GM12874 (cell line): ENCODE measurements at regions not wholly inside any gene's neighbourhood (a gene's known extent, or its start where the extent isn't known, plus 50 kb on each side); places are given as distances from the start of the nearest gene placed in this dataset.

ENCODE experiments used
- TF ChIP-seq, protein P1 (sequence below): IDR thresholded peaks from 2 replicates; pipeline ENCODE4 v1.5.1; 2011; ENCODE audit warnings: low read depth, mild to moderate bottlenecking, control low read depth, low read length, moderate library complexity; ENCODE audit not compliant: insufficient read depth

DNA sequence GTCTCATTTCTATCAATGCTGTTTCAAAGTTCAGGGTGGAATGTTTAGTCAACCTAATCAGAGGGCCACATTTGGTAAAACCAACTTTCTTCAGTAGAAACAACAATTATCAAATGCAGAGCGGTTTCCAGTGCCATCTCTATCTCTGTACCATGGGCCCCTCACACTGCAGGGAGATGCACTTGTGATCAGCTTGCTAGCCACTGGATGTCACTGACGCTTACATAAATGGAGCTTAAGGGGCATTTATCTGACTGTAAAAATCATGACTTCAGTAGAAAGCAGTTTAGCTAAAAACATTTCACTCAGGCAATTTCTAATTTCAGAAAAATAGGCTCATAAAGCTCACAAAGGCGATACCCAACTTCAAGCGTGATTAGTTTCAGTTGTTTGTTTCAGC is 678.0 kb downstream of the ZEB2 start:
- TF ChIP-seq, protein P1, sequence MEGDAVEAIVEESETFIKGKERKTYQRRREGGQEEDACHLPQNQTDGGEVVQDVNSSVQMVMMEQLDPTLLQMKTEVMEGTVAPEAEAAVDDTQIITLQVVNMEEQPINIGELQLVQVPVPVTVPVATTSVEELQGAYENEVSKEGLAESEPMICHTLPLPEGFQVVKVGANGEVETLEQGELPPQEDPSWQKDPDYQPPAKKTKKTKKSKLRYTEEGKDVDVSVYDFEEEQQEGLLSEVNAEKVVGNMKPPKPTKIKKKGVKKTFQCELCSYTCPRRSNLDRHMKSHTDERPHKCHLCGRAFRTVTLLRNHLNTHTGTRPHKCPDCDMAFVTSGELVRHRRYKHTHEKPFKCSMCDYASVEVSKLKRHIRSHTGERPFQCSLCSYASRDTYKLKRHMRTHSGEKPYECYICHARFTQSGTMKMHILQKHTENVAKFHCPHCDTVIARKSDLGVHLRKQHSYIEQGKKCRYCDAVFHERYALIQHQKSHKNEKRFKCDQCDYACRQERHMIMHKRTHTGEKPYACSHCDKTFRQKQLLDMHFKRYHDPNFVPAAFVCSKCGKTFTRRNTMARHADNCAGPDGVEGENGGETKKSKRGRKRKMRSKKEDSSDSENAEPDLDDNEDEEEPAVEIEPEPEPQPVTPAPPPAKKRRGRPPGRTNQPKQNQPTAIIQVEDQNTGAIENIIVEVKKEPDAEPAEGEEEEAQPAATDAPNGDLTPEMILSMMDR = no peak

DNA sequence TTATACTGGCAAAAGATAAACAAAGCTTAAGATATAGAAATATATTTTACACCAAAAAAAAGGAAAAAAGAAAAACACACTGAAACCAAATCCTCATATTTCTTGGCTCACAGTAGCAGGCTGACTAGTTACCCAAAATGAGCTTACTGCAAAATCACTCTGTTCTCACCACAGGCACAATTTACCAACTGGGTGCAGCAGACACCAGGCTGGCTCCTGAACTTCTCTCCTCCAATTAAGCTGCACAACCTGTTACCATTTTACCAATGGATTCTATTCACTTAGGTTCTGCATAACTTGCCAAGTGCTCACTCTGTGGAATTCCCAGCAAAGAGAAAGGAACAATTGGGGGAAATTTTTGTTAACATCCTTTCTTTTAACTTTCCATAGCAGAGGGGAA is 679.3 kb downstream of the ZEB2 start:
- TF ChIP-seq, protein P1 = no peak

DNA sequence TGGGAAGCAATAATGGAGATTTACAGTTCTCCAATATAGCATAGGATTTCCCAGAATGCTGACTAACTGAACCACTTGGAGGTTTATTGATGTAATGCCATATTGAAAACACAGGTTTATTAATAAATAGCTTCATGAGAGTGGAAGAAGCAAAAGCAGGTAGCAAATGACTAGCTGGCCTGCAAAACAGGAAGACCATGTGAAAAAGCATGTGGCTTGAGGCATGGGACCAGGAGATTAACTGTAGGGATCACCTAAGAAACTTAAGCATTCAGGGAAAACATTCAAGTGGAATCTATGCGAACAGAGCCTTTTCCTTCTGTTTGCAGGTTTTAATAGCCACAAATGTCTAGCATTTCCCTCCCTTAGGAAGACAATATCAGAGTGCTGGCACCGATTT is 679.7 kb downstream of the ZEB2 start:
- TF ChIP-seq, protein P1 = no peak

DNA sequence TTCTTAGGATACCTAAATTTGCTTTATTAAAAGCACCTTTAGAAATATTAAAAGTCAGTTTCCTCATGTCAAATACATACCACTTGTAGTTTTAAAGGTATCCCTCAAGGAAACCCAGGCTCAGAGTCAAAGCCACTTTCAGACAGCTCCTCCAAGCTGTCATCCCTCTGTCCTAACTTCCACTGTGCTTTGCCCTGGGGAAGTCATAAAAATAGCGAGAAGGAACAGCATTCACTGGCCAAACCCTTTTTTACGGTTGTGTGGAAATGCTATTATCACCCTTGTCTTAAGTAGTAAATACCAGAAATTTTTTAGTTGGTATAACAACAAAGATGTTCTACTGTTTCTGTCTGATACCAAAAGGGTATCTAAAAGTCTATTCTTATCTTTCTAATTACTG is 680.5 kb downstream of the ZEB2 start:
- TF ChIP-seq, protein P1 = no peak

DNA sequence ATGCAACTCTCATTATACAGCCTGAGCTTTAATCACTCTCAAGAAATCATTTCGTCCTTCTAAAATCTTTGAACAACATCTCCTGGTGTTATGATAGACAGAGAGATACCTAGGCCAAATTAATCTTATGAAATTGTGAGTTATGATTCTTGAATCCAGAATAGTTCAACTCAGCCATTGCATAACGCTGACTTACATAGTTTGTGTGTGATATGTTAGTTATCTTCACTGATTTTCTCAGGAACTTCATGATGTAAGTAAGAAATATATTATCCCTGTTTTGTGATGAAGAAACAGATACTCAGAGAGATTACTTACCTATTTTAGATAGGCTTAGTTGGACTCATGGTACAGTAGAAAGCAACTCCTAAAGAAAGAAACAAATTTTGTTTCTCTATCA is 684.4 kb downstream of the ZEB2 start:
- TF ChIP-seq, protein P1 = no peak

DNA sequence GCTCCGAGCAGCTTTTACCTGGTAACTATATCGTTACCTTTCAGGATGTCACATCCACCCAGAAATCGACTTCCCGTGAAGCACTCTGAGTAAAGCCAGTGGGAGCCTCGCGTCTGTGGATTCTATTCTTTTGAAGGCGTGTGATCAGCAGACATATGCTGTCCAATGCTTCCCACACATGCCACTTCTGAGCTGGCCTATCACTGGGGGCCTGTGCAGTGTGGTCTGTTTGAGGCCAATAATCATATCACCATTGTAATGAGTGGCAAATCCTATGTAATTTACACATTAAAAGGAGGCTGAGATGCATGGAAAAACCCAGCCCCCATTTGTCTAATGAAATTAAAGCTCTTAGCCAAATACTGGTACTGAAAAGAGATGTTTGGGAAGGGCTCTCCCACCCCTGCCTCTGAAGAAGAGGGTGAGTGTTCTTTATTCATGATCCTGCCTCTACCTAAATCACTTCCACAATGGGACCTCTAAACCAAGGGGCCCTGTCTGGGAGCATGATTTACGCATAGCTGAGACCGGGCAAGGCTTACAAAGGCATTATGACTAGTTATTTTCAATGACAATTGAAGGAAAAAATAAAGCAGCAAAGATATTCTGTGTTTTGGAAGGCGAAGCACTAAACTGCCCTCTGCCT is 686.8 kb downstream of the ZEB2 start:
- TF ChIP-seq, protein P1 = no peak

DNA sequence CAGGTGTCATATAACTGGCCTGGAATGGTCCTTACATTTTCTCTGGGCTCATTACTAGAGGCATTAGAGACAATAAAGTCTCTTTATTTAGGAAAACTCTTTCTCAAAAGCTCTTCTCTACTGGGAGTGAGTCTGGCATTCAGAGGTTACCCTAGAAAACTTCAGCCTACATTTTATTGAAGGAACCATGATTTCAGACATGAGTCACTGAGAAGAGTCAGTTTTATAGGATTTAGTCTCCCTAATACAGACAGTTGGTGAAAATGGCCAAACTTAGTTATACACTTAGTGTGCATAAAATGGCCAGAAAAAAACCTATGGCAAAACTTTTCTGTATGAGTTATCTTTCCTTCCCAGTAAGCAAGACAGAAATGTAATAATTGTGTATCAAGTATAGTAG is 689.4 kb downstream of the ZEB2 start:
- TF ChIP-seq, protein P1 = no peak
